ENCODE measurements at regions not wholly inside any gene's neighbourhood (a gene's known extent, or its start where the extent isn't known, plus 50 kb on each side); places are given as distances from the start of the nearest gene placed in this dataset.

DNA sequence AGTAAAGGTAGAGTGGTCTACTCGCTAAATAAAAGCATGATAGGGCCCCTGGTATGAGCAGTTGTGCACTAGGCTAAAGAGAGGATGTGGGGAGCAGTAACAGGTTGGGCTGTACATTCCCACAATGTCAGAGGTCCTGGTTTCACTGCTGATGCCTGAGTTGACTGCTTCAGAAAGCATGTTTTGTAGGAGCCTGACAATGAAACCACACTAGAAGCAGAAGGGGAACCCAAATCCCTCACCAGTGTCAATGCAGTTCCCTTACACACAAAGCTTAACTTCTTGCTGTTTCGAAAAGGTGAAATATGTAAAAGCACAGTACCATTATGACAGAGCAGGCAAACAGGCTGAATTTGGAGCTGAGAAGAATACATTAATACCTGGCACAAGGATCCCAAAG is 291.7 kb upstream of the KYNU start:
- no peak overlapping the region for H3K4me3 ChIP-seq
- peaks cover 17% of the 10 kb centered on the region; the same call in 2 of the 3 replicates for H3K4me1 ChIP-seq
- CTCF ChIA-PET: interaction anchor here (0.5 kb wide), 1 partner anchor 200 kb away, joined by 3 read pairs; no protein-coding TSS in a partner anchor
- no peak overlapping the region for H3K4me2 ChIP-seq
- no peaks in the 10 kb centered on the region for H3K9me3 ChIP-seq
- TF ChIP-seq KDM1A (IDR thresholded peaks at IDR 0.05; ENCODE audit: low read depth): no peak
- no peak for TF ChIP-seq JUN (IDR thresholded peaks at IDR 0.05)
- no peak for TF ChIP-seq FOSB (CRISPR knock-in tag; IDR thresholded peaks at IDR 0.05)
- TF ChIP-seq HOXB5 (CRISPR knock-in tag; IDR thresholded peaks at IDR 0.05): no peak
- TF ChIP-seq HOXA7 (CRISPR knock-in tag; IDR thresholded peaks at IDR 0.05): no peak
- TF ChIP-seq, protein P1, sequence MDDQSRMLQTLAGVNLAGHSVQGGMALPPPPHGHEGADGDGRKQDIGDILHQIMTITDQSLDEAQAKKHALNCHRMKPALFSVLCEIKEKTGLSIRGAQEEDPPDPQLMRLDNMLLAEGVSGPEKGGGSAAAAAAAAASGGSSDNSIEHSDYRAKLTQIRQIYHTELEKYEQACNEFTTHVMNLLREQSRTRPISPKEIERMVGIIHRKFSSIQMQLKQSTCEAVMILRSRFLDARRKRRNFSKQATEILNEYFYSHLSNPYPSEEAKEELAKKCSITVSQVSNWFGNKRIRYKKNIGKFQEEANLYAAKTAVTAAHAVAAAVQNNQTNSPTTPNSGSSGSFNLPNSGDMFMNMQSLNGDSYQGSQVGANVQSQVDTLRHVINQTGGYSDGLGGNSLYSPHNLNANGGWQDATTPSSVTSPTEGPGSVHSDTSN (IDR thresholded peaks at IDR 0.05): no peak
- no peak for TF ChIP-seq FOXS1 (CRISPR knock-in tag; IDR thresholded peaks at IDR 0.05)
- no peak for TF ChIP-seq RNF2 (IDR thresholded peaks at IDR 0.05; ENCODE audit: borderline replicate concordance, low read depth)
- TF ChIP-seq CHD4 (IDR thresholded peaks at IDR 0.05; ENCODE audit: borderline replicate concordance): no peak
- TF ChIP-seq CBX2 (IDR thresholded peaks at IDR 0.05; ENCODE audit: borderline replicate concordance, low read depth): no peak
- TF ChIP-seq BHLHE40 (IDR thresholded peaks at IDR 0.05; ENCODE audit: low read depth, low read length): no peak
- TF ChIP-seq RFX5 (IDR thresholded peaks at IDR 0.05): no peak
- no peak for TF ChIP-seq NPAS2 (CRISPR knock-in tag; IDR thresholded peaks at IDR 0.05; ENCODE audit: borderline replicate concordance)
- no peak for TF ChIP-seq ZFP36 (IDR thresholded peaks at IDR 0.05; ENCODE audit: borderline replicate concordance, partially characterized antibody)
- TF ChIP-seq HDAC2 (IDR thresholded peaks at IDR 0.05): no peak
- TF ChIP-seq, protein P2, sequence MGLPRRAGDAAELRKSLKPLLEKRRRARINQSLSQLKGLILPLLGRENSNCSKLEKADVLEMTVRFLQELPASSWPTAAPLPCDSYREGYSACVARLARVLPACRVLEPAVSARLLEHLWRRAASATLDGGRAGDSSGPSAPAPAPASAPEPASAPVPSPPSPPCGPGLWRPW (IDR thresholded peaks at IDR 0.05): no peak
- no peak for TF ChIP-seq KDM5A (IDR thresholded peaks at IDR 0.05)
- POLR2A ChIA-PET: no interaction called here
- ATAC-seq: no peak
- 75% methylated on average over 2 of the region's 2 CpGs for WGBS (ENCODE audit: missing lambda C conversion rate)
- no peak overlapping the region for H3K27ac ChIP-seq
- DNase-seq (ENCODE audit: low read depth in 1 of 2, low spot score in 1 of 2): no peak
- no peak for FAIRE-seq

DNA sequence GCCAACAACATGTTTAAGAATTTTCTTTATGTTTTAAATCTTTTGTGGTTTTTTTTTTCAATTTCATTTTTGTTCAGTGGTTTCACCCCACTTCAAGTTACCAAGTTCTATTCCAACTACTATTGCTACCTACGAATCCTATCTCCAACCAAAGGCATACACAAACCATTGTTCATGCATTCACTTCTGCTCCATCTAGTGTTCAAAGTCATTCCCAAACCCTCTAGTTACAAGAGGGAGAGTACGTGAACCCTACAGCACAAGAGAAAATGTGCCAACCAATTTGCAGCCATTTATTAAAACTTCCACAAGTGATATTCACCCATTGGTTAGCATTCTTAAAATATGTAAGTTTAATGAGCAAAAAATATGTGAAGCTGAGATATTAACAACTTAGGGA is 295.1 kb upstream of the KYNU start:
- POLR2A ChIA-PET: no interaction called here
- ATAC-seq: peak in 1 of 2 experiments; percentile 59; a peak in 2 of 6 replicates
- Histone ChIP-seq H3K4me3 (no peak overlapping the region), H3K27ac (no peak overlapping the region), H3K4me2 (no peak overlapping the region), H3K9me3 (no peaks in the 10 kb centered on the region), H3K4me1 (peaks cover 13% of the 10 kb centered on the region; the same call in 2 of the 3 replicates)
- DNase-seq (ENCODE audit: low read depth in 1 of 2, low spot score in 1 of 2): no peak
- TF ChIP-seq RAD21 (conservative IDR thresholded peaks at IDR 0.05 in 1 of 2, IDR thresholded peaks at IDR 0.05 in 1 of 2): peak; percentile 17 to 32; a peak in 2 of 5 replicates
- no peak for TF ChIP-seq MAZ (IDR thresholded peaks at IDR 0.05; ENCODE audit: borderline replicate concordance, low read depth, low read length)
- TF ChIP-seq NPAS2 (CRISPR knock-in tag; IDR thresholded peaks at IDR 0.05; ENCODE audit: borderline replicate concordance): no peak
- TF ChIP-seq FOSB (CRISPR knock-in tag; IDR thresholded peaks at IDR 0.05): no peak
- no peak for TF ChIP-seq TFCP2L1 (CRISPR knock-in tag; IDR thresholded peaks at IDR 0.05)
- TF ChIP-seq MAFK (IDR thresholded peaks at IDR 0.05; ENCODE audit: partially characterized antibody): no peak
- TF ChIP-seq, protein P3, sequence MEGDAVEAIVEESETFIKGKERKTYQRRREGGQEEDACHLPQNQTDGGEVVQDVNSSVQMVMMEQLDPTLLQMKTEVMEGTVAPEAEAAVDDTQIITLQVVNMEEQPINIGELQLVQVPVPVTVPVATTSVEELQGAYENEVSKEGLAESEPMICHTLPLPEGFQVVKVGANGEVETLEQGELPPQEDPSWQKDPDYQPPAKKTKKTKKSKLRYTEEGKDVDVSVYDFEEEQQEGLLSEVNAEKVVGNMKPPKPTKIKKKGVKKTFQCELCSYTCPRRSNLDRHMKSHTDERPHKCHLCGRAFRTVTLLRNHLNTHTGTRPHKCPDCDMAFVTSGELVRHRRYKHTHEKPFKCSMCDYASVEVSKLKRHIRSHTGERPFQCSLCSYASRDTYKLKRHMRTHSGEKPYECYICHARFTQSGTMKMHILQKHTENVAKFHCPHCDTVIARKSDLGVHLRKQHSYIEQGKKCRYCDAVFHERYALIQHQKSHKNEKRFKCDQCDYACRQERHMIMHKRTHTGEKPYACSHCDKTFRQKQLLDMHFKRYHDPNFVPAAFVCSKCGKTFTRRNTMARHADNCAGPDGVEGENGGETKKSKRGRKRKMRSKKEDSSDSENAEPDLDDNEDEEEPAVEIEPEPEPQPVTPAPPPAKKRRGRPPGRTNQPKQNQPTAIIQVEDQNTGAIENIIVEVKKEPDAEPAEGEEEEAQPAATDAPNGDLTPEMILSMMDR (IDR thresholded peaks at IDR 0.05): 0 out of 3 replicates have a peak, but pooled peaks have one; percentile 7
- no peak for TF ChIP-seq TP53 (CRISPR knock-in tag; IDR thresholded peaks at IDR 0.05)
- TF ChIP-seq HOXB5 (CRISPR knock-in tag; IDR thresholded peaks at IDR 0.05): no peak
- TF ChIP-seq, protein P4, sequence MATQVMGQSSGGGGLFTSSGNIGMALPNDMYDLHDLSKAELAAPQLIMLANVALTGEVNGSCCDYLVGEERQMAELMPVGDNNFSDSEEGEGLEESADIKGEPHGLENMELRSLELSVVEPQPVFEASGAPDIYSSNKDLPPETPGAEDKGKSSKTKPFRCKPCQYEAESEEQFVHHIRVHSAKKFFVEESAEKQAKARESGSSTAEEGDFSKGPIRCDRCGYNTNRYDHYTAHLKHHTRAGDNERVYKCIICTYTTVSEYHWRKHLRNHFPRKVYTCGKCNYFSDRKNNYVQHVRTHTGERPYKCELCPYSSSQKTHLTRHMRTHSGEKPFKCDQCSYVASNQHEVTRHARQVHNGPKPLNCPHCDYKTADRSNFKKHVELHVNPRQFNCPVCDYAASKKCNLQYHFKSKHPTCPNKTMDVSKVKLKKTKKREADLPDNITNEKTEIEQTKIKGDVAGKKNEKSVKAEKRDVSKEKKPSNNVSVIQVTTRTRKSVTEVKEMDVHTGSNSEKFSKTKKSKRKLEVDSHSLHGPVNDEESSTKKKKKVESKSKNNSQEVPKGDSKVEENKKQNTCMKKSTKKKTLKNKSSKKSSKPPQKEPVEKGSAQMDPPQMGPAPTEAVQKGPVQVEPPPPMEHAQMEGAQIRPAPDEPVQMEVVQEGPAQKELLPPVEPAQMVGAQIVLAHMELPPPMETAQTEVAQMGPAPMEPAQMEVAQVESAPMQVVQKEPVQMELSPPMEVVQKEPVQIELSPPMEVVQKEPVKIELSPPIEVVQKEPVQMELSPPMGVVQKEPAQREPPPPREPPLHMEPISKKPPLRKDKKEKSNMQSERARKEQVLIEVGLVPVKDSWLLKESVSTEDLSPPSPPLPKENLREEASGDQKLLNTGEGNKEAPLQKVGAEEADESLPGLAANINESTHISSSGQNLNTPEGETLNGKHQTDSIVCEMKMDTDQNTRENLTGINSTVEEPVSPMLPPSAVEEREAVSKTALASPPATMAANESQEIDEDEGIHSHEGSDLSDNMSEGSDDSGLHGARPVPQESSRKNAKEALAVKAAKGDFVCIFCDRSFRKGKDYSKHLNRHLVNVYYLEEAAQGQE (IDR thresholded peaks at IDR 0.05): no peak
- no peak for TF ChIP-seq ZSCAN20 (CRISPR knock-in tag; IDR thresholded peaks at IDR 0.05)
- TF ChIP-seq NR3C1 (IDR thresholded peaks at IDR 0.05): no peak
- no peak for TF ChIP-seq EHF (CRISPR knock-in tag; IDR thresholded peaks at IDR 0.05)
- TF ChIP-seq EP300 (IDR thresholded peaks at IDR 0.05): no peak
- TF ChIP-seq RARB (CRISPR knock-in tag; IDR thresholded peaks at IDR 0.05): no peak
- CTCF ChIA-PET: interaction anchor here (1.2 kb wide), 1 partner anchor 20 kb away, joined by 4 read pairs; no protein-coding TSS in a partner anchor
- 72% methylated on average over 2 of the region's 2 CpGs for WGBS (ENCODE audit: missing lambda C conversion rate)
- FAIRE-seq: no peak

Data from A549 (cell line).